NOMO-1 (cell line): ENCODE measurements at regions not wholly inside any gene's neighbourhood (a gene's known extent, or its start where the extent isn't known, plus 50 kb on each side); places are given as distances from the start of the nearest gene placed in this dataset.

ENCODE experiments used
- DNase-seq, 2 experiments: peaks; one replicate each; lab custom pipeline; 2025; ENCODE audit not compliant: unreplicated experiment in 2 of 2; lab: John Stamatoyannopoulos, UW

DNA sequence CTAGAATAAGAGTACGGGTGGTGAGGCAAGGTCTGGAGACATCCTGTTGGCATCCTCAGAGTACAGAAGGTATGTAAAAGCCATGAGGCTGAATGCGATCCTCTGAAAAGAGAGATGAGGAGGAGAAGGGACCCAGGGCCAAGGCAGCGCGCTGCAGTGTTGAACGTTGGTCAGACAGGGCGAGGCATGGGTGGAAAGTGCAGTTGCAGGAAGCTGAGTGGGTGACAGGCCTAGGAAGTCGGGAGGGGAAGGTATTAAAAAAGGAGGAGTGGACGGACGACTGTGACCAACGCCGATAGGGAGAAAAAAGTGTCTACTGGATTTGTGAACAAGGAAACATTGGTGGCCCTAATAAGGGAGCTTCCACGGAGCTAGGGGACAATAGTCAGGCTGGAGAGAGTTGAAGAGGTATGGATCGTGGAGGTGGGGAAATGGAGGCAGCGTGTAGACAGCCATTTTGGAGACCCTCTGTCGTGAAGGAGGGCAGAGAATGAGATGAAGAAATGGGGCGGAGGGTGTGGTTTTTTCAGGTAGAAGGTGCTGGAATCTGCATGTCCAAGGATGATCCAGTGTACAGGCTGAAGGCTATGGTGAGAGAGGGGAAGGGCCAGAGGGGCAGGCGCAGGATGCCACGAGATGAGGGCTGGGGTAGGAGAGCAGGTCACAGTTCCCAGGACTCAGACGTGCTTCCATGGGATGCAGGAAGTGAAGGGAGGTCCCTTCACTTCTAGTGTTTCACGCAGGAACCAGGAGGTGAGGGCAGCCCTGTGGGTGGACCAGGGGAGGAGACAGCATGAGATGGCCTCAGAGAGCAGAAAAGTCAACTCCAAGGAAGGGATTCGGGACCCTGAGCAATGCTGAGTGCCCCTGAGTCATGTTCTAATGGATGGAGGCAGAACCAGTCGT is 115.9 kb downstream of the ASB7 start:
- DNase-seq, result no peak

DNA sequence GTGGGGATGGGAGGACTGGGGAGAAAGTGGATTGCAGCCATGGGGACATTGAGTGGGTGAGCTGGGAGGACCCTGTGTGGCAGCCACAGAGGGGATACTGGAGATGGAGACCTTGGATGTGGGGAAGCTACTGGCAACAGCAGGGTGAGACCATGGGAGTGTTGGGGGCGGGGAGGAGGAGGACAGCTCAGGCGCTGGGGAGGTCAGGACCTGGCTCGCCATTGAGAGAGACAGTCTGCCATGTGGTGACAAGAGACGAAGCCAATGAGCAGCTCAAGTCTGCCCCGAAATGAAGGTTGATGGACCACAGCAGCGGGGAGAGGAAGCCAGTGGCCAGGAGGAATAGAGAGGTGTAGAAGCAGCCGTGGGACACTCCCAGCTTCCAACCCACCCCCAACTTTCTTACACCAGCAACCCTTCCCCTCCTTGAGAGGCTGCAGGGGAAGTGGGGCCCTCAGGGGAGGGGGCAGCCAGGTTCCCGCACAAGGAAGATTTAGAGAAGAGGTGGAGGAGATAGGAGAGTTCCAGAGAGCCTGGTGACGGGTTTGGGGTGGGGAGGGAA is 118.1 kb downstream of the ASB7 start:
- no peak for DNase-seq

DNA sequence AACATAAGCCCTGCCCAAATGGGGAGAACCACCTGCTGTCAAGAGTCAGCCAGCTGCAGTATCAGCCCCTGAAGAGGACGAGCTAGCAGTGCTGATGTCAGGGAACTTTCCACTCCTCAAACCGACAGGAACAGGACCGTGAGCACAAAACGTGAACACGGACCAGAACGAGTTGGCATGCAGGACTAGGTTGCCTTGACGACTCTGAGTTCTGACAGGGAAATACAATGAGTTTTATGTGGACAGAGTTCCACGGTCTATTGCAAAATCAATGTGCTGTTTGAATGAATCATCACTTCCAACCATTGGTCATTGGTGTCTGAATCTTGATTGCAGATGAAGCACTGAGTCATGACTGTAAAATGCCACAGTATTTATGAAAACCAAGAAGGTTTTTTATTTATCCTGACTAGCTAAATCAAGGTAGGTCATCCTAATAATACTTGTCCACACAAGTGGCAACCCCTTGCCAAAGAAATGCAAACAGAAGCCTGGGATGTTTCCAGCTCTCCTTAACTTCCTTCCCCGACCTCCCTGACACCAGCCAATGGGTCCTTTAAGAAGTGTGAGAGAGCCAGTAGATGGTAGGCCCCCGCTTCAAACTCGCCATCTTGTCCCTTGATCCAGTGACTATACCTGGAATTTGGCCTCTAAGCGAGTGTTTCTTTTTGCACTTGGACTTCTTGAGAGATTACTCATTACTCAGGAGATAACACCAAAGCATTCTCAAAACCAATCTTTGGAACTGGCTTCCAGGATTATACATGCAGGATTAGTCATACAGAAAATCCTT is 119.6 kb downstream of the ASB7 start:
- peak; percentile 69 to 98 for DNase-seq

DNA sequence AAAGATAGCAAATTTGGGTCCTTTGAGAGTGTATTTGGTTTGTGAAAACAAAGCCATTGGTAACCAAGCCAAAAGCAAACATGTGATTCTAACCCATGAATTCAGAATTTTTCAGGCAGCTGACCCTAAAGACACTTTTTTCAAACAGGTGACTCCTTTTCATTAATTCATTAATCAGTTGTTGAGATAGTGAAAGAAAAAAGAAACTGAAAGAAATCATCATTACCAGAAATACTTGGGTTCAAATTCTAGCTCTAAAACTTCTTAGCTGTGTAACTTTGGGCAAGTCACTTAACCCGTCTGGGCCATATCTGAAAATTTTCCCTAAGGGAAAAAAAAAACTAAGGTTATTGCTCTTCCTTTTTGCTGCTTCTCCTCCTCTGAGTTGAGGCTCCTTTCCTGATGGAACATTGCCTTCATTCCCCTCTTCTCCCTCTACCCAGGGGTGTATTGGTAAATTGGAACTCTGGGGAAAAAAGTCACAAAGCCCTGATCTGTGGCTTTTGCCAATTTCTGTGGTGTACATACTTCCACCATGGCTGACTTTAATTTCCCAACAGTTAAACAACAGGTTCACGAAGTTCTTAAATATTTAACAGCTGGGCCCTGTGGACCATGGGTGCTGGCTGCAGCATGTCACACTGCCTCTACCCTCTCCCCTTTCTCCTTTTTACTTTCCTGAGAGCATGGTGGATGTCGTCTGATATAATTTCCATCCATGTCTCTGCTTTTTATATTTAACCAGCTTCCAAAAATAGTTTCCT is 120.3 kb downstream of the ASB7 start:
- DNase-seq, result no peak

DNA sequence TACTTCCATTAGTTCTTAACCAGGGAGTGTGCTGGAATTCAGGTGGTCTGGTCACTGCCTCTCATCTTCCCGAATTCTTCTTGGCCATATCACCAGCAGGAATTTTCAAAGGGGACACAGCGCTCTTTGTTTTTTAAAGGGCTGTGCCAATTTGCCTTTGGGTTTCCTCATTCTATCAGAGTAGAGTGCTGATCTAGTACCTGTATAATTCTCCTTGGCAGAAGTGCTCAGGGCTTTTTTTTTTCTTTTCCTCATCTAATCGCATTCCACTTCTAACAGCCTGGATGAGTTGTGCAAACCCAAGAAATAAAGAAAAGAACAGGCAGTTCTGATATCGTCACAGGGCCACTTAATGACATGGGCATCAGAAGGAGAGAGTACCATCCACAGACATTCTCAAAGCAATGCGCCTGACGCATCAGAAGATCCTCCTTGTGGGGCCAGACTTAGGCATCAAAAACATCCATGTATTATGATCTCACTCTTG is 121.0 kb downstream of the ASB7 start:
- DNase-seq, result no peak

DNA sequence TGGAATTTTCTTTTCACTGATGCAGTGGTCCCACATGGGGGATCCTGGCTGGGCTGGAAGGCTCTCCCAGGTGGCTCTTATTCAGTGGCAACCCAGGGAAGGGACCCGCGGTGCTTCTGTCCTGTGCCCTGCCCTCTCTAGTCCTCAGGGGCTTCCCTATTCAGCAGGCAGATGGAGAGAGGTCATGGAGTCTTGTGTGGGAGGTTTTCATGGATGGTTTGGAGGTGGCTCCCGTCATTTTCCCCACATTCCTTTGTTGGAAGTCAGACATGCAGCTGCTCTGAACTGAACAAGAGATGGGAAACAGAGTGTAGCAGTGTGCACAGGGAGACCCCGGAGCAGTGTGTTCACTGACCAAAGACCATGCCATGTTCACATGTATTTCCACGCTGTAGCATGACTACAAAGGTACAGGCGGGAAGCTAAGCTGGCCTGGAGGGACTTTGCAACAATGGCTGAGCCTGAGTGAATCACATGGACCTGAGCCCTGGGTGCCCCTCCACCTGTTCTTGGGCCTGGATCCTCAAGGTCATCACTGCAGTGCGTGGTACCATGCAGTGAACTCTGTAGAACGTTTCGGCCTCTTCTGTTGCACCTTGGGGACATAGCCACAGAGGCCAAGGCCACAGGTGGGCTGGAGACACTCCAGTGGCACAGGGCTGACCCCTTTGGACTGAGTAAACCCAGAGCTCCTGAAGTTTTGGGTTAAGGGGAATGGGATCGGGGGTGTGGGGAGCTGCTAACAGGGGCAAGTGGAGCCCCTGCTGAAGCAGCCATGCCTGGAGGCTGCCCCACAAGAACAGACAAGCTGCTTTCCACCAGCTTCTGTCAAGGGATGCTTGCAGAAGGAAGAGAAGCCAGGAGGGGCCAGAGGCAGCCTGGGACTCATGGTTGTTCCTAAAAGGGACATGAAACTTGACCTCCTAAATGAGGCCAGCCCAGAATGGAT is 123.0 kb downstream of the ASB7 start:
- DNase-seq, result no peak

DNA sequence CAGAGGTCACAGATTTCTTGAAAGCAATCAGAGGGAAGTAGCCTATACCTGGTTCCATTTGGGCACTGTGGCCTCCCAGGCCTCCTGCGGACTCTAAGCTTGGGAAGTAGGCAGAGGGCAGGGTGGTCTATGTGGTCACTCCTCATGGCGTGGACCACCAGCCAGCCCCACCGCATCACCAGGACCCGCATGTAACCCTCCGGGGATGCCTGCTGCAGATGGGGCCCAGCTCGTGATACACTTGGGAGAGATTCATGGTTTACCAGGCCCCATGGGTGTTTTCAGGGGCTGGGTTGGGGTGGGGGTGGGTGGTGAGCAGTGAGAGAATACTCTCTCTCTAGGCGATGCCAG is 123.7 kb downstream of the ASB7 start:
- no peak for DNase-seq

DNA sequence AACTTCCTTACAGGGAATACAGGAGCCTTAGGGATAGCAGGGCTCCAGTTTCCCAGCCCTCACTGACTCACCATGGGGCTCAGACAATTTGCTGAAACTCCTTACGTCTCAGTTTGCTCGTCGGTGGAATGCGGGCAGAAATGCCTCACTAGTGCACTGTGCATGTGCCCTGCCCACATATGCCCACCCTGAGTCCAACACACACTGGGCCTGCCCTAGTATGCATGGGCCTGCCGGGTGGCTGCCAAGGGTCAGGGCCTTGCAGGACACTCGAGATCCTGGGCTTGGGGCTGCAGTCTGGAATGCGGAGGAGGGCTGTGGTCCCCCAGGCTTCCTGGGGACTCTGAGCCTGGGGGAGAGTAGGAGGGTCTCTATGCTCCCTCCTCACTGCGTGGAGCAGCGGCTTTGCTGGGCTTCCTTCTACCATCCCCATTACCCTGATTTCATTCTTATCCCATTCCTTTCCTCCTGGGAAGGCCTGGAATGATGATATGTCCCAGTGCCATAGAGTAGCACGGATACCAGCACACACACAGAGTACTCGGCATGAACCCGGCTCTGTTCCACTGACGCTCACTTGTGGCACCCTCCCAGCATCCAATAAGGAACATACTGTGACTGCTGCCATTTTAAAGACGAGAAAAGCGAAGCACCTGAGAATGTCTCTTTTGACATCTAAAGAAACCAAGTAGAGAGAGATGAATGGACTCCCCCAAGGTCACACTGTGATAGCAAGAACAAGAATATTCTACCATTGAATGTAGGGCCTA is 124.2 kb downstream of the ASB7 start:
- no peak for DNase-seq

DNA sequence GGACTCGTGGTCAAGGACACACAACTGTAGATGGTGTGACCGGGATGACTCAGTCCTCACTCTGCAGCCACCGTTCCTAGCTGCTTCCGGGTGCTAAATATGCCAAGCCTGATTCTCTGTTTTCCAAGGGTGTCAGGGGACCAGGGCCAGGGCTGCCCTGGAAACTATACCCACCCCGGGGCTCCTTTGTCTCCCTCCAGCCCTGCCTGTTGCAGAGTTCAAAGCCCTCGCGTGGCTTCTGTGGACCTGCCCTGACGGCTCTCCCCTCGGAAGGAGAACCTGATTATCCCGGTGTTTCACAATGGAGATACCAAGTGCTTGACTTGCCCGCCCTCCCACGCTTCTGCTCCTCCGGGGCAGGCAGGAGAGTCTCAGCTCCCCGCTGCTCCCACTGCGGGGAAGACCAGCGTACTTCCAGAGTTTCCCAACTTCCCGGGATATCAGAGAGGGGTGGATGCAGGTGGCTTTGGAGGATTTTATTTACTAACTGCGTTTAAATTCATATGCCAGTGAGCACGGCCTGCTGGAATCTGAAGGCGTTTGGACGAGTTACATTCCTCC is 125.0 kb downstream of the ASB7 start:
- DNase-seq, result no peak

DNA sequence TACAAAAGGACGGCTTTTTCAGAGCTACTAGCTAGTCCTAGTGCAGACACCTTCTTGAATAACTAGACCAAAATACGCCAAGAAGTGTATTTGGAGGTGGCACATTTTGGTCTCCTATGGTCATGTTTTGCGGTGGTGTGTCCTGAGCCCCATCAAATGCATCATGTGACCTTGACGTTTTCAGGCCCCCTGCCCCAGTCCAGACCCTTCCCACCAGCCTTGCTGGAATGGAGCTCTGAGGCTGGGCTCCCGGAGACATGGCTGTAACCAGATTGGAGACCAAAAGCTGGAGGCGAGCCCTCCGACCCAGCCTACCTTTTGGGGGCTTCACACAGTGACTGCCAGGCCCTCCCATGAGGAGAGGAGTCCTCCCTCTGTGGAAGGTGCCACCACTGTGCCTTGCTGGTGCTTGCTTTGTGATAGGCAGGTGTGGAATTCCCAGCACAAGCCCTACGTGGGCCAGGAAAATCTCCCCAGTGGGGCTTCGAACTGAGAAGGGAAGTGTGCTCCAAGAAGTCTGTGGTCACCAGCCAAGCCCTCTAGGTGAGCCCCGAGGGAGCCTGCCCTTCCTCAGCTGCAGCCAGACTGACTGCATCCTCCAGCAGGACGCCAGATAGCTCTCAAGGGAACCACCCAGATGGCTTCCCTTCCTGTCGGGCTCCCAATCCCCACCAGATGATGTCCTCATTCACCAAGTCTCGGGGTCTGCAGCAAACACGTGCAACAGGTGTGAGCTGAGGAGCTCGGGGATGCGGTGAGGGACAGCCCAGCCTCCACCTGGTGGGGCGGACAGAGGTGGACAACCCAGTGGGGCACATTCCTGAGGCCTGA is 126.2 kb downstream of the ASB7 start:
- no peak for DNase-seq

DNA sequence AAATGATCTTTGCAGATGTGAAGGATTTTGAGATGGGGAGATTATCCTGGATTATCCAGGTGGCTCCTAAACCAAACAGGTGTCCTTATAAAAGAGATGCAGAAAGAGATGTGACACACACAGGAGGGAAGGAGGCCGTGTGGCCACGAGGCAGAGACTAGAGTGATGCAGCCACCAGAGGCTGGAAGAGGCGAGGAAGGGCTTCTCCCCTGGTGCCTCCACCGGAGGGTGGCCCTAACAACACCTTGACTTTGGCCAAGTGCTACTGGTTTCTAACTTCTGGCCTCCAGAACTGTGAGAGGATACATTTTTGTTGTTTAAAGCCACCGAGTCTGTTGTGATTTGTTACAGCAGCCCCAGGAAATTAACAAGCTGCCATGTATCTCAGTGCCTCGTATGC is 127.1 kb downstream of the ASB7 start:
- DNase-seq, result no peak

DNA sequence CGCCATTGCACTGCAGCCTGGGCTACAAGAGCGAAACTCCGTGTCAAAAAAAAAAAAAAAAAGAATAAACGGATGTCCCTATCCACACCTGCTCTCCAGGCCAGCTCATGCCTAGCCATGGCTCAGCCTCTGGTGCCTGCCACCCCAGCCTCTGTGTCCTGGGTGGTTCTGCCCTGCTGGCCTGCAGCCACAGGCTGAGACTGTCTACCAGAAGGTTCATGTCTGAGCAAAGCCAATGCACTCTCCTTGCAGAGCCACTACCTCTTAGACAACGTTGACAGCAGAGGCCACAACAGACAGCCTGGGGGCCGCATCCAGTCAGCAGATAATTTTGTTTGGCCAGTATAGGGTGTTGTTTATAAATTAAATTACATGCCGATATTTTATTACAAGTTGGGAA is 127.7 kb downstream of the ASB7 start:
- DNase-seq, result no peak

DNA sequence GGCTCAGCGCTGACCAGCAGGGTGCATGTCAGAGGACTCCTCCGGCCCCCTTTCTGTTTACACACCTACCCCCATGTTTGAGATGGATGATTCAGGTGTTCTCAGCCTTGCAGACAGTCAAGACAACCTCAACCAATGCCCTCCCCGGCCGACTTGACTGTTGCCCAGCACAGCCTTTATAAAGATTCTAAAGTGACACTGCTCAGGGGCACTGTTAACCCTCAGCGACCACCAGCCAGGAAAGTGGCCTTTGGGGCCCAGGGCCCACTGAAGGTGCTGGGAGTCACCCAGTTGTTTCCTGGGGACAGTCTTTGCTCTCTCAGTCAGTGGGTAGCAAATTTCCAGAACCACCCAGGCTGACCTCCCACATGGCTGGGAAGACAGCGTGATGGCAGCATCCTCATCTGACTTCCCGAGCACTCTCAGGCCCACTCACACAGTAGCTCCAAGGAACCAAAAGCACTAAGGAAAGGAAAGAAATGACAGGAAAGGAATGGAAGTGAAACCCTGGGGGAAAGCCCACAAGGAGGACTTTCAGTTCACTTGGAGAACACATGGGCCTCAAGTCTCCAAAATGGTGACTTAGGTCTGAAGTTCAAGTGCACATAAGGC is 128.4 kb downstream of the ASB7 start:
- no peak for DNase-seq

DNA sequence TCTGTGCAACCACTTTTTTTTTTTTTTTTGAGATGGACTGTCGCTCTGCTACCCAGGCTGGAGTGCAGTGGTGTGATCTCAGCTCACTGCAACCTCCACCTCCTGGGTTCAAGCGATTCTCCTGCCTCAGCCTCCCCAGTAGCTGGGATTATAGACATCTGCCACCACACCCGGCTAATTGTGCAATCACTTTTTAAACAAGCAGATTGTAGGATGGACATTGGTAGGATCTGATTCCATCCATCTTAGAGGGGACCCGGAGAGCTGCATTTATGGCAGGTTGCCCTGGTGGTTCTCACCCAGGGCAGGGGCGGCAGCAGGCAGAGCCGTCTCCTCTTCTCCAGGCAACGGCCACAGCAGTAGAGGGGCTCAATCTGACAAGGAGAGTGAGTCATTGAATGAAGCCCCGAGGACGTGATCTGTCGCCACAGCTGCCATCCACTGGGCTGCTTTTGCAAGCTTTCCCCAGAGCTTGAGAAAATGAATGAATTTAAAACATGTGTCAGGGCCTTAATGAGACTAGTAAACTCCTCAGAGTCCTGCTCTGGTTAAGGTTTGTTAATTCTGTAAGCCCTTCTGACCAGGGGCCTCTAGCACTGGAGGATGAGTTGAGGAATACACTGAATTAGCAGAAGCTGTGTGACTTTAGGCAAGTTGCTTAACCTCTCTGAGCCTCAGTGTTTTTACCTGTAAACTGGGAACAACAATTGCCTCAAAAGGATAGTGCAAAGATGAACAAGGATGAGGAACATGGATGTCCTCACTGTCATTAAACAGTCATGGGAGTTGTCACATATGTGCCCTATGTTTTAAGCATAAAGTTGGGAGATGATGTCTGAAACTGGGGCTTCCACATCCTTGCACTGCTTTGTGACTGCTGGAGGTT is 129.1 kb downstream of the ASB7 start:
- no peak for DNase-seq

DNA sequence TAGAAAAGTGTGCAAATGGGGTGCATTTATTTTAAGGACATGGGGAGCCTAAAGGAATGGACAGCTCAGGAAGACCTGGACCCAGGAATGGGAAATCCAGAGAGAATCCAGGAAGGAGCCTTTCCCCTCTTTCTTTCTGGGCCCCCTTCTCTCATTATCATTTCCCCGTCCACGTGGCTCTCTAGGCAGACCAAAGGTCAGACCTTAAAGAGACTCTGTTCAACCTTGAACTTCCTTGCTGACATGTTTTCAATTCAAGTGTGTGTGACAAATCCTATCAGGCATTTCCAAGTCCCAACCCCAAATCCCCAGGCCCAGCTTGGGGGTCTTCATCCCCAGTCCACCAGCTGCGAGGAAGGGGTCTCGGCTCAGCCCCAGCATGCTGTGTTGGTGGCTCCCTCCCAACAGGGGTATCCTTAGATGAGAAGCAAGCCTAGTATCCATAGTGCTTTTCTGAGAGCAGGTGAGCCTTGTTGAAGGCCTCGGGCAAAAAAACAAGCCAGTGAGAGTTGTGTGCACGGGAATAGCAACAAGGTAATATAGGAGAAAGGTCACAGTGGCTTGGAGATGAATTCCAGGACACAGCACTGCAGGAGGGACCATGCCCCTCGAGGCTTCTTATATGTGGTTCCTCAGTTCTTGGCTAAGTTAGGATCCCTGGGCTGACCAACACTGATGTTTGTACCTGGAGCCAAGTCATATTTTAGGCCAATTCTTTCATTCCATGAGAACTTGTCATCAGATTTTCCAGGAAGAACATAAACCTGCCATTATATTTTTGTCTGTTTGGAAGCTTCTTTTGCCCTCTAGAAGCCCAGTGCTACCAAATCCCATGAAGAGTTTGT is 130.0 kb downstream of the ASB7 start:
- DNase-seq, result no peak
